Psoas muscle (tissue), 7 donors: ENCODE measurements at regions not wholly inside any gene's neighbourhood (a gene's known extent, or its start where the extent isn't known, plus 50 kb on each side); places are given as distances from the start of the nearest gene placed in this dataset.

Source experiments
- ATAC-seq, 4 donors: fragments of 200-7000 bp; cut with Tn5 transposase; one replicate each; pipeline ENCODE4 v1.9.1; 2020; ENCODE audit warnings: moderate library complexity in 3 of 4, mild to moderate bottlenecking in 2 of 4
- DNase-seq, 2 donors: peaks; one replicate each; pipeline ENCODE4 v3.0.0-alpha.2; 2020
- H3K27ac ChIP-seq: fragments of 200-600 bp; one replicate; pipeline ENCODE4 v1.8.0; 2022
- H3K27me3 ChIP-seq, 3 donors: fragments of 200-600 bp in 1 of 3; one replicate each; pipeline versions ENCODE4 v1.6.1 to v1.8.0; 2013 to 2022; ENCODE audit warnings: low read length in 2 of 3, mild to moderate bottlenecking in 2 of 3, moderate library complexity in 1 of 3; ENCODE audit not compliant: insufficient read depth in 3 of 3
- H3K36me3 ChIP-seq, 2 donors: fragments of 200-600 bp in 1 of 2; one replicate each; pipeline versions ENCODE4 v1.6.1 to v1.8.0; 2013 to 2022; ENCODE audit warnings: low read depth in 1 of 2, mild to moderate bottlenecking in 1 of 2, moderate library complexity in 1 of 2; ENCODE audit not compliant: insufficient read depth in 1 of 2
- H3K4me1 ChIP-seq: fragments of 200-600 bp; one replicate; pipeline ENCODE4 v1.8.0; 2022
- H3K4me3 ChIP-seq: fragments of 200-600 bp; one replicate; pipeline ENCODE4 v1.8.0; 2022; ENCODE audit warnings: mild to moderate bottlenecking
- H3K9me3 ChIP-seq: fragments of 200-600 bp; one replicate; pipeline ENCODE4 v1.8.0; 2022
- CTCF ChIP-seq: fragments of 200-600 bp; IDR thresholded peaks from one replicate; pipeline ENCODE4 v1.8.0; 2022; ENCODE audit warnings: antibody characterized with exemption
- WGBS, 3 donors: extraction: QIAGEN DNeasy Blood & Tissue Kit; methylation state at CpG; one replicate each; pipeline versions ENCODE4 v1.1.6 to v1.1.7; 2013; 5-methylcytosine and 5-hydroxymethylcytosine counted together
- intact Hi-C, 2 donors: fragments of 100-400 bp; cut with DNase I; formaldehyde crosslinking; loops; one replicate each; pipeline versions ENCODE4 v1.11.0 to v1.14.2; 2022
- donor health status: healthy with polysubstance abuse.
- donor health status: DM: no; HTN: no; CAD: no; lungs with moderate emphysema.
- donor health status: Bipolar disorder and iron deficiency.
- donor health status: healthy.
- donor health status: DM: yes; HTN: yes; CAD: no.
- donor health status: DM: no; HTN: no; CAD: no.
- donor health status: DM: yes; HTN: yes; CAD: no.

GRCh38 chr2:16168506-16169264, 228.3 kb downstream of the MYCN start:
- intact Hi-C loops: no loop called here
- 91 to 93% (median 92%) methylated on average over 23 to 24 of the region's 24 CpGs for WGBS, 3 donors
- Histone ChIP-seq H3K27me3 (no peaks in the 10 kb centered on the region), H3K4me3 (no peak overlapping the region), H3K4me1 (no peaks in the 10 kb centered on the region), H3K27ac (no peak overlapping the region), H3K36me3 (no peaks in the 10 kb centered on the region), H3K9me3 (no peaks in the 10 kb centered on the region)
- DNase-seq (no peak), ATAC-seq (no peak)
- no peak for TF ChIP-seq CTCF

GRCh38 chr2:16167870-16168426, 227.6 kb downstream of the MYCN start:
- intact Hi-C loops: no loop called here
- no peaks in the 10 kb centered on the region for H3K4me1 ChIP-seq
- no peak for TF ChIP-seq CTCF
- H3K36me3 ChIP-seq: no peaks in the 10 kb centered on the region
- DNase-seq (no peak), ATAC-seq (no peak)
- no peaks in the 10 kb centered on the region for H3K9me3 ChIP-seq
- no peak overlapping the region for H3K27ac ChIP-seq
- H3K4me3 ChIP-seq: no peak overlapping the region
- H3K27me3 ChIP-seq: no peaks in the 10 kb centered on the region
- 92 to 93% (median 93%) methylated on average over 7 of the region's 7 CpGs for WGBS, 3 donors

GRCh38 chr2:16167451-16167861, 227.1 kb downstream of the MYCN start:
- no peak for DNase-seq
- no peaks in the 10 kb centered on the region for H3K27me3 ChIP-seq
- 89 to 92% (median 91%) methylated on average over 6 of the region's 6 CpGs for WGBS, 3 donors
- H3K36me3 ChIP-seq: no peaks in the 10 kb centered on the region
- H3K4me1 ChIP-seq: no peaks in the 10 kb centered on the region
- intact Hi-C loops: no loop called here
- no peak overlapping the region for H3K27ac ChIP-seq
- no peak for TF ChIP-seq CTCF
- ATAC-seq: no peak
- H3K9me3 ChIP-seq: no peaks in the 10 kb centered on the region
- H3K4me3 ChIP-seq: no peak overlapping the region

GRCh38 chr2:16166327-16166981, 226.1 kb downstream of the MYCN start:
- Histone ChIP-seq H3K27ac (no peak overlapping the region), H3K9me3 (no peaks in the 10 kb centered on the region), H3K4me3 (no peak overlapping the region), H3K36me3 (no peaks in the 10 kb centered on the region), H3K27me3 (no peaks in the 10 kb centered on the region), H3K4me1 (no peaks in the 10 kb centered on the region)
- TF ChIP-seq CTCF: no peak
- WGBS, 3 donors: 63 to 68% (median 66%) methylated on average over 21 of the region's 21 CpGs
- intact Hi-C loops: no loop called here
- ATAC-seq (no peak), DNase-seq (no peak)
